ENCODE measurements at regions not wholly inside any gene's neighbourhood (a gene's known extent, or its start where the extent isn't known, plus 50 kb on each side); places are given as distances from the start of the nearest gene placed in this dataset.

DNA sequence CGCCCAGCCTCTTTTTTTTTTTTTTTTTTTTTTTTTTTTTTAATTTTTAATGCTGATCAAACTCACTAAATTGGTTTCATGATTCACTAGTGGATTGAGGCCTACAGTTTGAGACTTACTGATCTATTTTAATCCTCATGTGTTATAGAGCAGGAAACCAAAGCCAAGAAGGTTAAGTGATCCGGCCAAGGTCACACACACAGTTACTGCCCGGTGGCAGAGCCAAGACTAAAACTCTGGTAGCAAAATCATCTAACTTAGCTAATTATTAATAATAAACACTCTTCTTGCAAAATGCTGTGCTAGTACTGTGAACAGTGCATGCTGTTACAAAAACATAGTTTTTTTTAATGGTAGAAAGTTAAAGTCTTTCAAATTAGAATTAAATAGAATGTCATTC lies 188.3 kb upstream of the NFE2L3 start:
- DNase-seq (ENCODE audit: low read depth in 2 of 2, low spot score in 1 of 2) = no peak

- DNase-seq (ENCODE audit: low read depth in 2 of 2, low spot score in 1 of 2) = no peak
Measured at GRCh38 chr7:25964483-25964991, 187.5 kb upstream of the NFE2L3 start.

- no peak for DNase-seq (ENCODE audit: low read depth in 2 of 2, low spot score in 1 of 2)
Measured at GRCh38 chr7:25965405-25966123, 186.4 kb upstream of the NFE2L3 start.

GRCh38 chr7:25966469-25966868 lies 185.5 kb upstream of the NFE2L3 start:
- DNase-seq (ENCODE audit: low read depth in 2 of 2, low spot score in 1 of 2) = no peak

- no peak for DNase-seq (ENCODE audit: low read depth in 2 of 2, low spot score in 1 of 2)
Measured at GRCh38 chr7:25967278-25968204, 184.5 kb upstream of the NFE2L3 start.

DNA sequence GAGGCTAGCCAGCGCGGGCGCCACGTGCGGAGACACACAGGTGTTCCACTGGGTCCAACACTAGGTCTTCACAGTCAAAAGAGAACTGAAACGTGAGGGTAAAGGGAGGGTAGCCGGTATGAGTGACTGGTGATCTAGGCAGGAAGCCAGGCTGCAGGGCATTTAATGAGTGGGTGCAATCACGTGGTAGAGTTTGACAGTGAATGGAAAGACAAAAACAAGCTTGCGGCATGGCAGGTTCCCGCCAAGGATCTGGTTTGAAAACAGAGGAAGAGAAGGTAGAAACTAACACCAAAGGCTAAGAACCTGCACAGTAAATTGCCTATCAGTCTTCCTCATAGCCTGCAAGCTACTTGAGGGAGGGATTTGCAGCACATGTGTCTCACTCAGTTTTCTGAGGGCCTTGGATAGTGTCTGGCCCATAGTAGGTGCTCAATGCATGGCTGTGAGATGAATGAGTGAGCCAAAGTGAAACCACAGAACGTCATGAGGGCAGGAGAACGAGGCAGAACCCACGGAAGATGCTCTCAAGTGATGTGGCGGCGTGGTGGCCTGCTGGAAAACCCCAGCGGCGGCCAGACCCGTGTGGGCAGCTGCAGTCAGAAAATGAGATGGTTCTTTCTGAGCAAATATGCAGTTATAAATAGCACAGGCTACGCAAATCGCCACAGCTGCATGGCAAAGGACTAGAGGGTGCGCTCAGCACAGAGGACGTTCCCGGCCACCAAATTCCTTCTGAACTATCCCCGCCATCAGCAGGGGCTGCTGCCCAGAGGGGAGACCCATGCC lies 183.6 kb upstream of the NFE2L3 start:
- no peak for DNase-seq (ENCODE audit: low read depth in 2 of 2, low spot score in 1 of 2)

DNA sequence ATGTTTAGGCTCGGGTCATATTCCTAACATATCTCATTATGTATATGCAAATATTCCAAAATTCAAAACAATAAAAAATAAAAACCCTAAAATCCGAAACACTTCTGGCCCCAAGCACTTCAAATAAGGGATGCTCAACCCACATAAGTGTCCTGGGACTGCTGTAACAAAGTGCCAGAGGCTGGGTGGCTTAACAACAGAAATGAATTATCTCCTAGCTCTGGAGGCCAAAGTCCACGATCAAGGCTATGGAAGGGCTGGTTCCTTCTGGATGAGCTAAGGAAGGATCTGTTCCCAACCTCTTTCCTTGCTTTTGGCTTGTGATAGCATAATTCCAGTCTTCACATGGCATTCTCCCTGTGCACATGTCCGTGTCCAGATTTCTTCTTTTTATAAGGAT lies 181.6 kb upstream of the NFE2L3 start:
- no peak for DNase-seq (ENCODE audit: low read depth in 2 of 2, low spot score in 1 of 2)

DNA sequence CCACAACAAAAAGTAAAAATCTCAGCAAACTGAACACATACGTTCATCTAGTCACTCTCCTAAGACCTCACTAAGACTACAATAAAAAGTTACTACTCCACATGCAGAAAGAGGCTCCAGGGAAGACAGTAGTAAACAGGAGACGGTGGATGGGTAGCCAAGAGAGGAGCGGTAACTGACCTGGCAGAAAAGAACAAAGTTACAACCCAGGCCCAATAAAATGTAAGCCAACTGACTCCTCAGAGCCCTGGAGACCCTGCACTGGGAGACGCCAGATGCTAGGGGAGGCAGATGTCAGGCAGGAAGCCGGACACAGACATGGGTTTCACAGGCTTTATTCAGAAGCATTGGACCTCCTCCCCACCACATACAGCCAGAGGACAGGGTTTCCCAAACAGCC lies 181.1 kb upstream of the NFE2L3 start:
- DNase-seq (ENCODE audit: low read depth in 2 of 2, low spot score in 1 of 2) = no peak

- no peak for DNase-seq (ENCODE audit: low read depth in 2 of 2, low spot score in 1 of 2)
Measured at GRCh38 chr7:25976630-25977029, 175.4 kb upstream of the NFE2L3 start.

DNA sequence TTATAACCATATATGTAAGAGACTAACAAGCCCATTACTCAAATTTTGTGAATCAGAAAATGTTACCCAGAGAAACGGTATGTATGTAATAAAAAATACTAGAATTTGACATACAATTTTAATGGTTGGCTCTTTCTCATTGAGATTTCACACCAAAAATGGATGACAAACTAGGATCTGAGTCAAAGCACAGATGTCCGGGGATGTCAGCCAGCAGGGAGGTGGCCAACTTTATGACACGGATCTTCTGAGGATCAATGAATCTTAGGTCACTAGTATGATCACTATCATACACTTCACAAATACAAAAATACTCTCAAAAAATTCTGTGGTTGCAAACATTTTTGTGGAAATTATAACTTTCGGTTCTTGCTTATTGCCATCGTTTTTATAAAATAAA lies 173.5 kb upstream of the NFE2L3 start:
- DNase-seq (ENCODE audit: low read depth in 2 of 2, low spot score in 1 of 2) = no peak

GRCh38 chr7:25979605-25980004 lies 172.4 kb upstream of the NFE2L3 start:
- no peak for DNase-seq (ENCODE audit: low read depth in 2 of 2, low spot score in 1 of 2)

DNA sequence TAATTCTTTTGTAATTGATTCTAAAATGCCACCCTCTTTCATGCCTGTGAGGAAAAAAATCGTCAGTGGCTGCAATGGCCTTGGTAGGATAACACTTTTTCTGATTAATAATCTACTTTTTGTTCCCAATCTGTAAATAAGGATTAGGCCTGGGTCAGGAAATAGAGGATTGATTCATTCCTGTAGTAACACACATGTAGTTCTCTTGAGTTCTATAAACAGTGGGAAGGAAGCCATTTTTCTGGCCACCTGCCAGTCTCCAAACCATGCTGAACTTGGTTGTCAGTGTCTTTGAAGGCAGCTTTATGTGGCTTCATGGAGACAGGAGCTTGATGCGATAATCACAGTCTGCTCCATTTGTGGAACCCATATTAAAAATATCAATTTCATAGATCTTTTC lies 169.3 kb upstream of the NFE2L3 start:
- DNase-seq (ENCODE audit: low read depth in 2 of 2, low spot score in 1 of 2) = no peak

DNA sequence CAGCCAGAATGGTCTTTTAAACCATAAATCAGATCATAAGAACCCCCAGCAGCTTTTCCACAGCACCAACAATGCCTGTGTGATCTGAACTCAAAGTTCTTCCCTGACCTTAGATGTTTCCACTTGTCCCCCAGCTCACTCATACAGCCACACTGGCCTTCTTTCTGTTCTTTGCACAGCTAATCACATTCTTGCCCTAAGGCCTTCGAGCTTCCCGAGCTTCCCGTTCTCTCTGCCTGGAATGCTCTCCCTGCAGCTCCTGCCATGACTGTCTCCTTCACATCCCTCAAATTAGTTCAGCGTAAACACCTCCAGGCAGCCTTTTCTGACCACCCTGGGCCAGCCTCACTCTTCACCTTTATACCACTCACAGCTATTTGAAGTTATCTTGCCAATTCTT lies 166.8 kb upstream of the NFE2L3 start:
- DNase-seq (ENCODE audit: low read depth in 2 of 2, low spot score in 1 of 2) = no peak

- DNase-seq (ENCODE audit: low read depth in 2 of 2, low spot score in 1 of 2) = no peak
Measured at GRCh38 chr7:25988640-25989039, 163.4 kb upstream of the NFE2L3 start.

GRCh38 chr7:25989140-25989705 lies 162.8 kb upstream of the NFE2L3 start:
- no peak for DNase-seq (ENCODE audit: low read depth in 2 of 2, low spot score in 1 of 2)

DNA sequence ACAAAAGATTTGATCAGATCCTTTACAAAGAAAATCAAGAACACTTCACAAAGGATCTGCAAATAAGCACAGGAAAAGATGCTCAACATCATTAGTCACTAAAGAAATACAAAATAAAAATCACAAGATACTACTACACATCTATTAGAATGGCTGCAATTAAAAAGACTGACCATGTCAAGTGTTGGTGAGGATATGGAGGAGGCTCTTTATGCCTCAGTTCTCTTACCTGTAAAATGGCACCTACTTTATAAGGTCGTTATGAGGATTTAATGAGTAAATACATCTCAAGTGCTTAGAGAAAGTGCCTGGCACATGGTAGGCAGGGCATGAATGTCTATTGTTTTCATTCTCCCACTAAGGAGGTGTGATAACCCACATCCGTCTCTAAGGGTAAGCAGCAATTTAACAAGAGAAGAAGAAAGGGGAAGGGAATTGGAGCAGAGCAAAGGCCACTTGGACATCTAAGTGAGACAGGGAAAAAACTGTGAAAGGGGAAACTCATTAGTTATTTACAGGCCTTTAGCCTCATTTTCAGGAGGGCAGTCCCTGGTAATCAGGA lies 157.5 kb upstream of the NFE2L3 start:
- no peak for DNase-seq (ENCODE audit: low read depth in 2 of 2, low spot score in 1 of 2)

GRCh38 chr7:25995216-25995615 lies 156.8 kb upstream of the NFE2L3 start:
- no peak for DNase-seq (ENCODE audit: low read depth in 2 of 2, low spot score in 1 of 2)

- DNase-seq (ENCODE audit: low read depth in 2 of 2, low spot score in 1 of 2) = no peak
Measured at GRCh38 chr7:25996006-25996408, 156.0 kb upstream of the NFE2L3 start.

DNA sequence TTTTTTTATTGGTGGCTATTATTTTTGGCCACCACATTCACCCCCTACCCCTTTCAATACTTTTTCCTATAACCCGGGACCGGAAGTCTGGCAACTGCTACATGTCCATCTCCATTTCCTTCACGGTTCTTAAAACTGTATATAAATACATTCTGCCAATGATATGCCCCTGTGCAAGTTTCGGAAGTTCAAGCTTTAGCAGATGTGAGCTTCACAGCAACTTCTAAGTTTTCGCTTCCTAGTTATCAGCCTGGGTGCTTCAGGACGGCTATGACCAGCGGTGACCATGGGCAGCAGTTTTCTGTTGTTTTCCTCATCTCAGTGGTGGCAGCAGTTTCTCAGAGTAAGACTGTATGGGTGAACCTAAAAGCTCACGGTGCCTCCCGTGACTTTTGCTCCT lies 153.5 kb upstream of the NFE2L3 start:
- no peak for DNase-seq (ENCODE audit: low read depth in 2 of 2, low spot score in 1 of 2)

GRCh38 chr7:26000841-26001240 lies 151.2 kb upstream of the NFE2L3 start:
- DNase-seq (ENCODE audit: low read depth in 2 of 2, low spot score in 1 of 2) = no peak
